Cardiac muscle cell (in vitro differentiated cells and primary cell): ENCODE measurements at regions not wholly inside any gene's neighbourhood (a gene's known extent, or its start where the extent isn't known, plus 50 kb on each side); places are given as distances from the start of the nearest gene placed in this dataset.

Experiments used
- DNase-seq, 2 donors: peaks; one replicate each; pipeline versions ENCODE4 v3.0.0 to v3.0.0-alpha.2; 2010 to 2017; ENCODE audit warnings: low read depth in 1 of 2, low spot score in 1 of 2
- H3K27ac ChIP-seq: fragments of 200-600 bp; sonication (generic); 2 replicates; pipeline ENCODE4 v1.5.1; 2016
- H3K27me3 ChIP-seq: fragments of 200-600 bp; sonication (generic); 2 replicates; pipeline ENCODE4 v1.6.0; 2016; ENCODE audit warnings: control low read depth
- H3K36me3 ChIP-seq: fragments of 200-600 bp; sonication (generic); 2 replicates; pipeline ENCODE4 v1.5.1; 2016; ENCODE audit warnings: control low read depth
- H3K4me1 ChIP-seq: fragments of 200-600 bp; sonication (generic); 2 replicates; pipeline ENCODE4 v1.8.1; 2017; ENCODE audit warnings: low read depth, mild to moderate bottlenecking, mixed run types
- H3K4me3 ChIP-seq: fragments of 200-600 bp; sonication (generic); 2 replicates; pipeline ENCODE4 v1.5.1; 2016; ENCODE audit warnings: mild to moderate bottlenecking
- H3K9me3 ChIP-seq: fragments of 200-600 bp; sonication (generic); 2 replicates; pipeline ENCODE4 v1.5.1; 2017; ENCODE audit warnings: low read depth, mild to moderate bottlenecking, control low read depth
- CTCF ChIP-seq: IDR thresholded peaks from 2 replicates; pipeline ENCODE4 v1.5.1; 2012; ENCODE audit warnings: low read depth, mild to moderate bottlenecking, low read length

DNA sequence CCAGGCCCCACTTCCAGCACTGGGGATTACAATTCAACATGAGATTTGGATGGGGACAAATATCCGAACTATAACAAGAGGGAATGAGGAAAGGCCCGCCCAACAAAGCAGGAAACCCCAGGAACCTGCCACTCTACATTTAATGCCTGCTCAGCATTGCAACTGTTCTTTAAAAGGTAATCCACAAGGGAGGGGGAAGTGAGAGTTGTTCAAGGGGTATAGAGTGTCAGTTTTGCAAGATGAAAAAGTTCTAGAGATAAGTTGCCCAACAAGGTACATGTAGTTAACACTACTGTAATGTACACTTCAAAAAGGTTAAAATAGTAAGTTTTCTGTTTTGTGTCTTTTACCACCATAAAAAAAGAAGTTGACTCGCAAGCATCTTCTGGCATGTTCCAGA lies 137.6 kb downstream of the MBD2 start:
- no peak for DNase-seq
- Histone ChIP-seq H3K9me3 (no peaks in the 10 kb centered on the region), H3K27me3 (no peaks in the 10 kb centered on the region), H3K4me1 (no peaks in the 10 kb centered on the region), H3K36me3 (no peaks in the 10 kb centered on the region), H3K27ac (no peak overlapping the region), H3K4me3 (no peak overlapping the region)
- no peak for TF ChIP-seq CTCF

GRCh38 chr18:54086046-54086802 lies 138.2 kb downstream of the MBD2 start:
- no peaks in the 10 kb centered on the region for H3K4me1 ChIP-seq
- no peaks in the 10 kb centered on the region for H3K9me3 ChIP-seq
- no peak overlapping the region for H3K27ac ChIP-seq
- TF ChIP-seq CTCF: no peak
- H3K36me3 ChIP-seq: no peaks in the 10 kb centered on the region
- no peak for DNase-seq
- H3K27me3 ChIP-seq: no peaks in the 10 kb centered on the region
- H3K4me3 ChIP-seq: no peak overlapping the region

GRCh38 chr18:54080858-54081257 lies 143.6 kb downstream of the MBD2 start:
- Histone ChIP-seq H3K27ac (no peak overlapping the region), H3K4me3 (no peak overlapping the region), H3K9me3 (no peaks in the 10 kb centered on the region), H3K27me3 (no peaks in the 10 kb centered on the region), H3K4me1 (no peaks in the 10 kb centered on the region), H3K36me3 (no peaks in the 10 kb centered on the region)
- DNase-seq: no peak
- TF ChIP-seq CTCF: no peak

GRCh38 chr18:54076166-54076565 lies 148.3 kb downstream of the MBD2 start:
- Histone ChIP-seq H3K9me3 (no peaks in the 10 kb centered on the region), H3K4me3 (no peak overlapping the region), H3K36me3 (no peaks in the 10 kb centered on the region), H3K4me1 (no peaks in the 10 kb centered on the region), H3K27ac (no peak overlapping the region), H3K27me3 (no peaks in the 10 kb centered on the region)
- TF ChIP-seq CTCF: no peak
- DNase-seq: no peak

DNA sequence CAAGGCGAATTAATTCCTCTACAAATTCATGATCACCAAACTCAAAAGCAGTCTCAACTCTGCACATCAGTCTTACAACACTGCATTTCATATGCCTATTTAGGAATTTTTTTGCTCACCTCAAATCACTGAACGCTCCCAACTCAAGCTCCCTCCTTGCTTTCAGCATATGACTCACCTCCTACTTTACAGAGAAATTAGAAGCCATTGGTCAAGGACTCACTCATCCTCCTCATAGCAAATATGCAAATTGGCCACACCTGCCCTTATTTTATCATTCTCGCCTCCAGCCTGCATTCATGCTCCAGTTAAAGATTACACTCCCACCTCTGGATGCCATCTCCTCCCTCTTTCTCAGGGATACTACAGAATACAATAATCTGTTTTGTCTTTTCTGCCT lies 148.8 kb downstream of the MBD2 start:
- no peaks in the 10 kb centered on the region for H3K4me1 ChIP-seq
- H3K4me3 ChIP-seq: no peak overlapping the region
- H3K36me3 ChIP-seq: no peaks in the 10 kb centered on the region
- no peaks in the 10 kb centered on the region for H3K27me3 ChIP-seq
- no peak for DNase-seq
- no peak overlapping the region for H3K27ac ChIP-seq
- no peak for TF ChIP-seq CTCF
- H3K9me3 ChIP-seq: no peaks in the 10 kb centered on the region
